Endothelial cell of umbilical vein (primary cell): ENCODE measurements at regions not wholly inside any gene's neighbourhood (a gene's known extent, or its start where the extent isn't known, plus 50 kb on each side); places are given as distances from the start of the nearest gene placed in this dataset.

Experiments used
- CTCF ChIP-seq, 2 donors: IDR thresholded peaks; 1 replicate in 1 of 2; 2 replicates in 1 of 2; pipeline ENCODE4 v1.5.1; 2011; ENCODE audit warnings: low read length in 2 of 2, mild to moderate bottlenecking in 2 of 2, moderate library complexity in 2 of 2, control low read depth in 1 of 2, inconsistent platforms in 1 of 2, low read depth in 1 of 2; ENCODE audit not compliant: insufficient read depth in 1 of 2; ENCODE audit errors: extremely low read depth in 1 of 2
- EZH2 ChIP-seq: IDR thresholded peaks from 2 replicates; pipeline ENCODE4 v1.6.1; 2012; ENCODE audit warnings: borderline replicate concordance, low read depth, mild to moderate bottlenecking, moderate library complexity, low read length, inconsistent platforms; ENCODE audit not compliant: severe bottlenecking
- FOS ChIP-seq: IDR thresholded peaks from 2 replicates; pipeline ENCODE4 v1.6.1; 2011; ENCODE audit warnings: mild to moderate bottlenecking, low read length, moderate library complexity, borderline replicate concordance; ENCODE audit not compliant: insufficient read depth
- GATA2 ChIP-seq: IDR thresholded peaks from 2 replicates; pipeline ENCODE4 v1.7.0; 2011; ENCODE audit warnings: low read depth, mild to moderate bottlenecking, moderate library complexity, mixed read lengths, low read length; ENCODE audit not compliant: insufficient read length, insufficient read depth
- JUN ChIP-seq: IDR thresholded peaks from 2 replicates; pipeline ENCODE4 v1.6.1; 2011; ENCODE audit warnings: borderline replicate concordance, low read depth; ENCODE audit not compliant: insufficient read length, insufficient read depth
- MAX ChIP-seq: IDR thresholded peaks from 2 replicates; pipeline ENCODE4 v1.6.1; 2011; ENCODE audit not compliant: insufficient read depth, insufficient read length
- MYC ChIP-seq: IDR thresholded peaks from one replicate; pipeline ENCODE4 v1.6.1; 2011; ENCODE audit warnings: mild to moderate bottlenecking, low read depth, low read length
- POLR2A ChIP-seq: IDR thresholded peaks from 2 replicates; pipeline ENCODE4 v1.6.1; 2012; ENCODE audit warnings: low read depth, mild to moderate bottlenecking, control low read depth, low read length
- POLR2AphosphoS5 ChIP-seq: IDR thresholded peaks from 2 replicates; pipeline ENCODE4 v1.6.1; 2012; ENCODE audit warnings: low read depth, mild to moderate bottlenecking, control low read depth, low read length, moderate library complexity; ENCODE audit not compliant: insufficient read depth

GRCh38 chr7:33680682-33681081 is 224.7 kb upstream of the BMPER start:
- TF ChIP-seq CTCF (IDR thresholded peaks at IDR 0.05; ENCODE audit: extremely low read depth in 1 of 2, insufficient read depth in 1 of 2, low read depth in 1 of 2, low read length in 2 of 2) (no peak), EZH2 (no peak), POLR2AphosphoS5 (no peak), POLR2A (no peak), MYC (no peak), JUN (no peak), FOS (no peak), MAX (no peak), GATA2 (no peak)
